ENCODE measurements at regions not wholly inside any gene's neighbourhood (a gene's known extent, or its start where the extent isn't known, plus 50 kb on each side); places are given as distances from the start of the nearest gene placed in this dataset.

GRCh38 chr4:19940861-19941260 is 310.8 kb upstream of the SLIT2 start:
- no peak overlapping the region for H3K27ac Mint-ChIP-seq
- peaks cover under 1 to 2% of the 10 kb centered on the region in 2 donors for H3K9me3 Mint-ChIP-seq
- H3K27me3 Mint-ChIP-seq (ENCODE audit: low read depth) = no peaks in the 10 kb centered on the region
- H3K4me1 Mint-ChIP-seq (ENCODE audit: low read depth) = no peaks in the 10 kb centered on the region
- ATAC-seq (replicated peaks in 1 of 2) (no peak), DNase-seq (no peak)
- no peaks in the 10 kb centered on the region for H3K36me3 Mint-ChIP-seq (ENCODE audit: insufficient read depth in 2 of 2)
- H3K4me3 Mint-ChIP-seq = no peak overlapping the region

- no peak overlapping the region for H3K27ac Mint-ChIP-seq
- DNase-seq = no peak
- H3K4me1 Mint-ChIP-seq (ENCODE audit: low read depth) = no peaks in the 10 kb centered on the region
- no peaks in the 10 kb centered on the region for H3K27me3 Mint-ChIP-seq (ENCODE audit: low read depth)
- ATAC-seq (replicated peaks in 1 of 2) = no peak
- H3K4me3 Mint-ChIP-seq = no peak overlapping the region
- peaks cover 3 to 10% of the 10 kb centered on the region in 2 donors for H3K9me3 Mint-ChIP-seq
- H3K36me3 Mint-ChIP-seq (ENCODE audit: insufficient read depth in 2 of 2) = no peaks in the 10 kb centered on the region
Measured at GRCh38 chr4:19936476-19936875, 315.2 kb upstream of the SLIT2 start.

- H3K36me3 Mint-ChIP-seq (ENCODE audit: insufficient read depth in 2 of 2) = no peaks in the 10 kb centered on the region
- H3K9me3 Mint-ChIP-seq = peaks cover 5 to 17% of the 10 kb centered on the region in 2 donors
- no peaks in the 10 kb centered on the region for H3K4me1 Mint-ChIP-seq (ENCODE audit: low read depth)
- DNase-seq = no peak
- no peak for ATAC-seq (replicated peaks in 1 of 2)
- no peaks in the 10 kb centered on the region for H3K27me3 Mint-ChIP-seq (ENCODE audit: low read depth)
- no peak overlapping the region for H3K27ac Mint-ChIP-seq
- H3K4me3 Mint-ChIP-seq = no peak overlapping the region
Measured at GRCh38 chr4:19930742-19931141, 321.0 kb upstream of the SLIT2 start.

- Mint-ChIP-seq H3K36me3 (ENCODE audit: insufficient read depth in 2 of 2) (no peaks in the 10 kb centered on the region), H3K4me3 (no peak overlapping the region), H3K27ac (no peak overlapping the region), H3K4me1 (ENCODE audit: low read depth) (no peaks in the 10 kb centered on the region), H3K27me3 (ENCODE audit: low read depth) (no peaks in the 10 kb centered on the region), H3K9me3 (peaks cover 5 to 13% of the 10 kb centered on the region in 2 donors)
- no peak for DNase-seq
- no peak for ATAC-seq (replicated peaks in 1 of 2)
Measured at GRCh38 chr4:19927381-19927780, 324.3 kb upstream of the SLIT2 start.

GRCh38 chr4:19925516-19925915 is 326.2 kb upstream of the SLIT2 start:
- Mint-ChIP-seq H3K27ac (no peak overlapping the region), H3K9me3 (peaks cover 4 to 9% of the 10 kb centered on the region in 2 donors), H3K27me3 (ENCODE audit: low read depth) (no peaks in the 10 kb centered on the region), H3K4me1 (ENCODE audit: low read depth) (no peaks in the 10 kb centered on the region), H3K36me3 (ENCODE audit: insufficient read depth in 2 of 2) (no peaks in the 10 kb centered on the region), H3K4me3 (no peak overlapping the region)
- no peak for ATAC-seq (replicated peaks in 1 of 2)
- DNase-seq = no peak

- no peak overlapping the region for H3K27ac Mint-ChIP-seq
- H3K27me3 Mint-ChIP-seq (ENCODE audit: low read depth) = no peaks in the 10 kb centered on the region
- H3K9me3 Mint-ChIP-seq = peaks cover 4 to 9% of the 10 kb centered on the region in 2 donors
- H3K4me1 Mint-ChIP-seq (ENCODE audit: low read depth) = no peaks in the 10 kb centered on the region
- ATAC-seq (replicated peaks in 1 of 2) (no peak), DNase-seq (no peak)
- H3K36me3 Mint-ChIP-seq (ENCODE audit: insufficient read depth in 2 of 2) = no peaks in the 10 kb centered on the region
- H3K4me3 Mint-ChIP-seq = no peak overlapping the region
Measured at GRCh38 chr4:19924761-19925160, 326.9 kb upstream of the SLIT2 start.

GRCh38 chr4:19915276-19915675 is 336.4 kb upstream of the SLIT2 start:
- Mint-ChIP-seq H3K27ac (no peak overlapping the region), H3K27me3 (ENCODE audit: low read depth) (no peaks in the 10 kb centered on the region), H3K36me3 (ENCODE audit: insufficient read depth in 2 of 2) (peaks cover 0 to 5% of the 10 kb centered on the region in 2 donors), H3K4me3 (no peak overlapping the region), H3K4me1 (ENCODE audit: low read depth) (no peaks in the 10 kb centered on the region), H3K9me3 (peaks cover 12 to 14% of the 10 kb centered on the region in 2 donors)
- no peak for ATAC-seq (replicated peaks in 1 of 2)
- no peak for DNase-seq

GRCh38 chr4:19913650-19914049 is 338.1 kb upstream of the SLIT2 start:
- H3K4me3 Mint-ChIP-seq = no peak overlapping the region
- no peak for DNase-seq
- no peak for ATAC-seq (replicated peaks in 1 of 2)
- peaks cover 0 to 1% of the 10 kb centered on the region in 2 donors for H3K36me3 Mint-ChIP-seq (ENCODE audit: insufficient read depth in 2 of 2)
- H3K4me1 Mint-ChIP-seq (ENCODE audit: low read depth) = no peaks in the 10 kb centered on the region
- no peak overlapping the region for H3K27ac Mint-ChIP-seq
- peaks cover 10 to 15% of the 10 kb centered on the region in 2 donors for H3K9me3 Mint-ChIP-seq
- no peaks in the 10 kb centered on the region for H3K27me3 Mint-ChIP-seq (ENCODE audit: low read depth)

- H3K27ac Mint-ChIP-seq = no peak overlapping the region
- no peak overlapping the region for H3K4me3 Mint-ChIP-seq
- H3K4me1 Mint-ChIP-seq (ENCODE audit: low read depth) = no peaks in the 10 kb centered on the region
- peaks cover 7 to 14% of the 10 kb centered on the region in 2 donors for H3K9me3 Mint-ChIP-seq
- H3K27me3 Mint-ChIP-seq (ENCODE audit: low read depth) = no peaks in the 10 kb centered on the region
- ATAC-seq (replicated peaks in 1 of 2) = no peak
- no peaks in the 10 kb centered on the region for H3K36me3 Mint-ChIP-seq (ENCODE audit: insufficient read depth in 2 of 2)
- DNase-seq = no peak
Measured at GRCh38 chr4:19910861-19911525, 340.7 kb upstream of the SLIT2 start.

- H3K4me1 Mint-ChIP-seq (ENCODE audit: low read depth) = no peaks in the 10 kb centered on the region
- H3K27ac Mint-ChIP-seq = no peak overlapping the region
- H3K4me3 Mint-ChIP-seq = no peak overlapping the region
- no peak for DNase-seq
- ATAC-seq (replicated peaks in 1 of 2) = no peak
- peaks cover 0 to 2% of the 10 kb centered on the region in 2 donors for H3K36me3 Mint-ChIP-seq (ENCODE audit: insufficient read depth in 2 of 2)
- no peaks in the 10 kb centered on the region for H3K27me3 Mint-ChIP-seq (ENCODE audit: low read depth)
- H3K9me3 Mint-ChIP-seq = peaks cover 6 to 10% of the 10 kb centered on the region in 2 donors
Measured at GRCh38 chr4:19905024-19905423, 346.7 kb upstream of the SLIT2 start.

- Mint-ChIP-seq H3K36me3 (ENCODE audit: insufficient read depth in 2 of 2) (no peaks in the 10 kb centered on the region), H3K4me1 (ENCODE audit: low read depth) (no peaks in the 10 kb centered on the region), H3K9me3 (peaks cover 12% of the 10 kb centered on the region in 2 donors), H3K27me3 (ENCODE audit: low read depth) (no peaks in the 10 kb centered on the region), H3K27ac (no peak overlapping the region), H3K4me3 (no peak overlapping the region)
- DNase-seq (no peak), ATAC-seq (replicated peaks in 1 of 2) (no peak)
Measured at GRCh38 chr4:19888587-19888986, 363.1 kb upstream of the SLIT2 start.

- Mint-ChIP-seq H3K27me3 (ENCODE audit: low read depth) (no peaks in the 10 kb centered on the region), H3K36me3 (ENCODE audit: insufficient read depth in 2 of 2) (no peaks in the 10 kb centered on the region), H3K4me1 (ENCODE audit: low read depth) (no peaks in the 10 kb centered on the region), H3K27ac (no peak overlapping the region), H3K9me3 (peaks cover 8 to 19% of the 10 kb centered on the region in 2 donors), H3K4me3 (no peak overlapping the region)
- DNase-seq = no peak
- no peak for ATAC-seq (replicated peaks in 1 of 2)
Measured at GRCh38 chr4:19883841-19884240, 367.9 kb upstream of the SLIT2 start.

- no peak overlapping the region for H3K27ac Mint-ChIP-seq
- no peak for ATAC-seq (replicated peaks in 1 of 2)
- H3K9me3 Mint-ChIP-seq = peaks cover 2 to 19% of the 10 kb centered on the region in 2 donors
- H3K4me3 Mint-ChIP-seq = no peak overlapping the region
- H3K36me3 Mint-ChIP-seq (ENCODE audit: insufficient read depth in 2 of 2) = no peaks in the 10 kb centered on the region
- H3K27me3 Mint-ChIP-seq (ENCODE audit: low read depth) = no peaks in the 10 kb centered on the region
- DNase-seq = no peak
- H3K4me1 Mint-ChIP-seq (ENCODE audit: low read depth) = no peaks in the 10 kb centered on the region
Measured at GRCh38 chr4:19880206-19880605, 371.5 kb upstream of the SLIT2 start.

GRCh38 chr4:19879330-19879729 is 372.4 kb upstream of the SLIT2 start:
- H3K27me3 Mint-ChIP-seq (ENCODE audit: low read depth) = no peaks in the 10 kb centered on the region
- no peak overlapping the region for H3K27ac Mint-ChIP-seq
- ATAC-seq (replicated peaks in 1 of 2) = no peak
- H3K36me3 Mint-ChIP-seq (ENCODE audit: insufficient read depth in 2 of 2) = no peaks in the 10 kb centered on the region
- H3K9me3 Mint-ChIP-seq = peaks cover 2 to 17% of the 10 kb centered on the region in 2 donors
- DNase-seq = no peak
- no peak overlapping the region for H3K4me3 Mint-ChIP-seq
- H3K4me1 Mint-ChIP-seq (ENCODE audit: low read depth) = no peaks in the 10 kb centered on the region

Data from activated T-cell treated with anti-CD3 and anti-CD28 coated beads, Interleukin-2, amount 50 U/mL, for 72 hours (primary cell).